HEK293 (cell line): ENCODE measurements at regions not wholly inside any gene's neighbourhood (a gene's known extent, or its start where the extent isn't known, plus 50 kb on each side); places are given as distances from the start of the nearest gene placed in this dataset.

Source experiments
- CTCF ChIA-PET: fragments of 350-600 bp; formaldehyde crosslinking; extraction: SDS; loops from one replicate; lab custom pipeline; 2021; ENCODE audit warnings: antibody characterized with exemption; lab: Yijun Ruan, JAX
- POLR2A ChIA-PET: fragments of 300-600 bp; formaldehyde crosslinking; extraction: SDS; loops from one replicate; lab custom pipeline; 2020; ENCODE audit warnings: antibody characterized with exemption, inconsistent platforms; lab: Yijun Ruan, JAX
- H3K27ac ChIP-seq: fragments of 200-500 bp; sonication (Bioruptor generic); 2 replicates; pipeline ENCODE4 v1.5.1; 2014; ENCODE audit warnings: low read depth, low read length, control low read depth, inconsistent platforms; ENCODE audit errors: extremely low read depth
- H3K36me3 ChIP-seq, 2 experiments: fragments of 200-500 bp in 1 of 2; sonication (Bioruptor generic) in 1 of 2; 1 replicate in 1 of 2; 2 replicates in 1 of 2; pipeline ENCODE4 v1.5.1; 2014 to 2017; ENCODE audit warnings: inconsistent platforms in 2 of 2, low read length in 2 of 2; ENCODE audit not compliant: control insufficient read depth in 2 of 2, insufficient read depth in 1 of 2
- H3K4me1 ChIP-seq: fragments of 200-500 bp; sonication (Bioruptor generic); 2 replicates; pipeline ENCODE4 v1.5.1; 2014; ENCODE audit warnings: mild to moderate bottlenecking, low read length, inconsistent platforms; ENCODE audit not compliant: control insufficient read depth, insufficient read depth
- H3K4me3 ChIP-seq: 2 replicates; pipeline ENCODE4 v1.5.1; 2011; ENCODE audit warnings: low read depth, mild to moderate bottlenecking, control low read depth, low read length, moderate library complexity
- H3K9me3 ChIP-seq: fragments of 200-500 bp; sonication (Bioruptor generic); 2 replicates; pipeline ENCODE4 v1.5.1; 2014; ENCODE audit warnings: low read depth, low read length, inconsistent platforms; ENCODE audit not compliant: control insufficient read depth, insufficient read depth
- EGR2 ChIP-seq: fragments of 450-650 bp; formaldehyde crosslinking; IDR thresholded peaks from 2 replicates; pipeline ENCODE4 v1.5.1; 2016; ENCODE audit warnings: low read depth, missing biosample characterization, missing genetic modification characterization
- MEIS1 ChIP-seq: sonication (generic); formaldehyde crosslinking; IDR thresholded peaks from 2 replicates; pipeline ENCODE4 v1.8.1; 2022; ENCODE audit warnings: missing genetic modification reagents, mild to moderate bottlenecking, borderline replicate concordance
- MYNN ChIP-seq: fragments of 450-650 bp; formaldehyde crosslinking; IDR thresholded peaks from 2 replicates; pipeline ENCODE4 v1.5.1; 2016; ENCODE audit warnings: missing biosample characterization, missing genetic modification characterization, borderline replicate concordance
- SALL2 ChIP-seq: fragments of 450-650 bp; formaldehyde crosslinking; IDR thresholded peaks from 2 replicates; pipeline ENCODE4 v1.5.0; 2017; ENCODE audit warnings: missing biosample characterization, mild to moderate bottlenecking, missing genetic modification characterization, borderline replicate concordance
- ZBTB1 ChIP-seq: fragments of 450-650 bp; formaldehyde crosslinking; IDR thresholded peaks from 2 replicates; pipeline ENCODE4 v1.5.1; 2016; ENCODE audit warnings: missing biosample characterization, missing genetic modification characterization
- ZNF112 ChIP-seq: fragments of 450-650 bp; formaldehyde crosslinking; IDR thresholded peaks from 2 replicates; pipeline ENCODE4 v1.5.0; 2017; ENCODE audit warnings: missing biosample characterization, missing genetic modification characterization
- ZNF184 ChIP-seq: fragments of 450-650 bp; IDR thresholded peaks from 2 replicates; pipeline ENCODE4 v1.5.1; 2018; ENCODE audit warnings: missing biosample characterization, mild to moderate bottlenecking, missing genetic modification characterization
- ZNF239 ChIP-seq: fragments of 450-650 bp; formaldehyde crosslinking; IDR thresholded peaks from 2 replicates; pipeline ENCODE4 v1.5.1; 2016; ENCODE audit warnings: missing biosample characterization, missing genetic modification characterization
- ZNF366 ChIP-seq: fragments of 450-650 bp; formaldehyde crosslinking; conservative IDR thresholded peaks from 2 replicates; pipeline ENCODE4 v1.5.1; 2016; ENCODE audit warnings: missing biosample characterization, missing genetic modification characterization
- ZNF548 ChIP-seq: fragments of 450-650 bp; formaldehyde crosslinking; IDR thresholded peaks from 2 replicates; pipeline ENCODE4 v1.5.1; 2016; ENCODE audit warnings: missing biosample characterization, missing genetic modification characterization
- ZNF549 ChIP-seq: fragments of 450-650 bp; IDR thresholded peaks from 2 replicates; pipeline ENCODE4 v1.5.1; 2018; ENCODE audit warnings: missing biosample characterization, missing genetic modification characterization, mild to moderate bottlenecking, inconsistent platforms, moderate library complexity
- ZNF585B ChIP-seq: fragments of 450-650 bp; formaldehyde crosslinking; IDR thresholded peaks from 2 replicates; pipeline ENCODE4 v1.5.1; 2016; ENCODE audit warnings: missing biosample characterization, missing genetic modification characterization
- ZNF660 ChIP-seq: fragments of 450-650 bp; IDR thresholded peaks from 2 replicates; pipeline ENCODE4 v1.5.1; 2018; ENCODE audit warnings: missing biosample characterization, mild to moderate bottlenecking, missing genetic modification characterization
- ZSCAN23 ChIP-seq: fragments of 450-650 bp; formaldehyde crosslinking; IDR thresholded peaks from 2 replicates; pipeline ENCODE4 v1.5.1; 2016; ENCODE audit warnings: missing biosample characterization, missing genetic modification characterization
- TF ChIP-seq, protein P1 (sequence below): fragments of 450-650 bp; formaldehyde crosslinking; IDR thresholded peaks from 2 replicates; pipeline ENCODE4 v1.5.1; 2016; ENCODE audit warnings: missing biosample characterization, missing genetic modification characterization
- TF ChIP-seq, protein P2 (sequence below): fragments of 450-650 bp; formaldehyde crosslinking; IDR thresholded peaks from 2 replicates; pipeline ENCODE4 v1.5.1; 2017; ENCODE audit warnings: missing biosample characterization, mild to moderate bottlenecking, missing genetic modification characterization, moderate library complexity
- TF ChIP-seq, protein P3 (sequence below): sonication (generic); formaldehyde crosslinking; IDR thresholded peaks from 2 replicates; pipeline ENCODE4 v1.8.1; 2022; ENCODE audit warnings: mild to moderate bottlenecking, moderate library complexity, missing genetic modification reagents
- TF ChIP-seq, protein P4 (sequence below): fragments of 450-650 bp; formaldehyde crosslinking; IDR thresholded peaks from 2 replicates; pipeline ENCODE4 v1.5.1; 2016; ENCODE audit warnings: missing biosample characterization, missing genetic modification characterization, borderline replicate concordance
- TF ChIP-seq, protein P5 (sequence below): fragments of 450-650 bp; formaldehyde crosslinking; IDR thresholded peaks from 2 replicates; pipeline ENCODE4 v1.5.1; 2016; ENCODE audit warnings: missing biosample characterization, missing genetic modification characterization
- TF ChIP-seq, protein P6 (sequence below): fragments of 450-650 bp; formaldehyde crosslinking; IDR thresholded peaks from 2 replicates; pipeline ENCODE4 v1.5.1; 2016; ENCODE audit warnings: missing biosample characterization, missing genetic modification characterization, borderline replicate concordance
- TF ChIP-seq, protein P7 (sequence below): fragments of 450-650 bp; formaldehyde crosslinking; IDR thresholded peaks from 2 replicates; pipeline ENCODE4 v1.5.1; 2016; ENCODE audit warnings: missing biosample characterization, missing genetic modification characterization

DNA sequence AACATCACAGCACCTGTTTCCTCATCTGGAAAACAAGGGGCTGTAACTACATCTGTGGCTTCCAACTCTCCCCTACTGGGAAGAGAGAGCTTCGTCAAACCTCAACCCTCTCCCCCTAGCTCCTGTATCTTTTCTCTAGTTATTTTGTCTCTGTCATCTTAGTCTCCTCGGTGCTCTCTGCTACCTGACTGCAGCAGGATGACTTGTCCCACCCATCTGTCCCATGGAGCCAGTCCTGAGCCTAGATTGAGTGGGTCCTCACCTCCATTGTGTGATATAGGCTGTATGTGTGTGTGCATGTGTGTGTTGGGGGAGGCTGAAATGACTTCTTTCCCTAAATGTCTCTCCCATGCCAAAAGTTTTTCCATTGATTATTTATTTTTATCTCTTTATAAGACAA lies 177.3 kb downstream of the EMP1 start:
- Histone ChIP-seq H3K9me3 (no peaks in the 10 kb centered on the region), H3K36me3 (no peaks in the 10 kb centered on the region), H3K4me1 (no peaks in the 10 kb centered on the region), H3K4me3 (no peak overlapping the region), H3K27ac (no peak overlapping the region)
- ChIA-PET CTCF (interaction anchor here (6.3 kb wide), 1 partner anchor 12 kb away, joined by 43 read pairs; no protein-coding TSS in a partner anchor), POLR2A (no interaction called here)
- TF ChIP-seq, protein P1, sequence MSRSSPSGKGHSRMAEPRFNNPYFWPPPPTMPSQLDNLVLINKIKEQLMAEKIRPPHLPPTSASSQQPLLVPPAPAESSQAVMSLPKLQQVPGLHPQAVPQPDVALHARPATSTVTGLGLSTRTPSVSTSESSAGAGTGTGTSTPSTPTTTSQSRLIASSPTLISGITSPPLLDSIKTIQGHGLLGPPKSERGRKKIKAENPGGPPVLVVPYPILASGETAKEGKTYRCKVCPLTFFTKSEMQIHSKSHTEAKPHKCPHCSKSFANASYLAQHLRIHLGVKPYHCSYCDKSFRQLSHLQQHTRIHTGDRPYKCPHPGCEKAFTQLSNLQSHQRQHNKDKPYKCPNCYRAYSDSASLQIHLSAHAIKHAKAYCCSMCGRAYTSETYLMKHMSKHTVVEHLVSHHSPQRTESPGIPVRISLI, result no peak
- TF ChIP-seq MEIS1 (CRISPR knock-in tag) (no peak), ZNF585B (tag by site-specific recombination) (no peak), EGR2 (tag by site-specific recombination) (no peak), ZNF366 (tag by site-specific recombination) (no peak)

DNA sequence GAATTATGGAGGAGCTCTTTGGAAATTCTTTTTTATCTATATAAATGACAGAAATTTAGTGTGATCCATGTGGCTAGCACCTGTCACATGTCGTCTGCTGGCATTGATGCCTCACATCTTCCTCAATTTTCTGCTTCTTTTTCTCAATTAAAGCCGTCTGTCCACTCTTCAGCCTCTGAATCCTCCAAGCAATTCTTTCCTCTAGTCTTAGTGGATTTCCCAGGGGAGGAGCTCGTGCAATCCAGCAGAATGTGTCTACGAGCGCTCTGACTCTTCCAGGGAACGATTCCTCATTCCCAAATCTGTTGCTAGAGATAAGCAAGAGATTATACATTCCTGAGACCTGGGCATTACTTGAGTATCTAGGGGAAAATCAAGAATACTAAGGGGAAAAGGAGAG lies 176.6 kb downstream of the EMP1 start:
- H3K27ac ChIP-seq, result no peak overlapping the region
- ChIA-PET POLR2A (no interaction called here), CTCF (interaction anchor here (6.3 kb wide), 1 partner anchor 11 kb away, joined by 43 read pairs; no protein-coding TSS in a partner anchor)
- H3K4me3 ChIP-seq, result no peak overlapping the region
- H3K36me3 ChIP-seq, result no peaks in the 10 kb centered on the region
- H3K9me3 ChIP-seq, result no peaks in the 10 kb centered on the region
- H3K4me1 ChIP-seq, result no peaks in the 10 kb centered on the region
- TF ChIP-seq ZNF239, result no peak
- TF ChIP-seq, protein P2, sequence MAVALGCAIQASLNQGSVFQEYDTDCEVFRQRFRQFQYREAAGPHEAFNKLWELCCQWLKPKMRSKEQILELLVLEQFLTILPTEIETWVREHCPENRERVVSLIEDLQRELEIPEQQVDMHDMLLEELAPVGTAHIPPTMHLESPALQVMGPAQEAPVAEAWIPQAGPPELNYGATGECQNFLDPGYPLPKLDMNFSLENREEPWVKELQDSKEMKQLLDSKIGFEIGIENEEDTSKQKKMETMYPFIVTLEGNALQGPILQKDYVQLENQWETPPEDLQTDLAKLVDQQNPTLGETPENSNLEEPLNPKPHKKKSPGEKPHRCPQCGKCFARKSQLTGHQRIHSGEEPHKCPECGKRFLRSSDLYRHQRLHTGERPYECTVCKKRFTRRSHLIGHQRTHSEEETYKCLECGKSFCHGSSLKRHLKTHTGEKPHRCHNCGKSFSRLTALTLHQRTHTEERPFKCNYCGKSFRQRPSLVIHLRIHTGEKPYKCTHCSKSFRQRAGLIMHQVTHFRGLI, result no peak
- TF ChIP-seq ZNF549 (tag by site-specific recombination), result no peak
- no peak for TF ChIP-seq ZSCAN23
- no peak for TF ChIP-seq SALL2
- TF ChIP-seq, protein P3, sequence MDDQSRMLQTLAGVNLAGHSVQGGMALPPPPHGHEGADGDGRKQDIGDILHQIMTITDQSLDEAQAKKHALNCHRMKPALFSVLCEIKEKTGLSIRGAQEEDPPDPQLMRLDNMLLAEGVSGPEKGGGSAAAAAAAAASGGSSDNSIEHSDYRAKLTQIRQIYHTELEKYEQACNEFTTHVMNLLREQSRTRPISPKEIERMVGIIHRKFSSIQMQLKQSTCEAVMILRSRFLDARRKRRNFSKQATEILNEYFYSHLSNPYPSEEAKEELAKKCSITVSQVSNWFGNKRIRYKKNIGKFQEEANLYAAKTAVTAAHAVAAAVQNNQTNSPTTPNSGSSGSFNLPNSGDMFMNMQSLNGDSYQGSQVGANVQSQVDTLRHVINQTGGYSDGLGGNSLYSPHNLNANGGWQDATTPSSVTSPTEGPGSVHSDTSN (CRISPR knock-in tag), result no peak
- TF ChIP-seq, protein P4, sequence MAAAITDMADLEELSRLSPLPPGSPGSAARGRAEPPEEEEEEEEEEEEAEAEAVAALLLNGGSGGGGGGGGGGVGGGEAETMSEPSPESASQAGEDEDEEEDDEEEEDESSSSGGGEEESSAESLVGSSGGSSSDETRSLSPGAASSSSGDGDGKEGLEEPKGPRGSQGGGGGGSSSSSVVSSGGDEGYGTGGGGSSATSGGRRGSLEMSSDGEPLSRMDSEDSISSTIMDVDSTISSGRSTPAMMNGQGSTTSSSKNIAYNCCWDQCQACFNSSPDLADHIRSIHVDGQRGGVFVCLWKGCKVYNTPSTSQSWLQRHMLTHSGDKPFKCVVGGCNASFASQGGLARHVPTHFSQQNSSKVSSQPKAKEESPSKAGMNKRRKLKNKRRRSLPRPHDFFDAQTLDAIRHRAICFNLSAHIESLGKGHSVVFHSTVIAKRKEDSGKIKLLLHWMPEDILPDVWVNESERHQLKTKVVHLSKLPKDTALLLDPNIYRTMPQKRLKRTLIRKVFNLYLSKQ (tag by site-specific recombination), result no peak
- TF ChIP-seq ZNF548, result no peak
- TF ChIP-seq, protein P5, sequence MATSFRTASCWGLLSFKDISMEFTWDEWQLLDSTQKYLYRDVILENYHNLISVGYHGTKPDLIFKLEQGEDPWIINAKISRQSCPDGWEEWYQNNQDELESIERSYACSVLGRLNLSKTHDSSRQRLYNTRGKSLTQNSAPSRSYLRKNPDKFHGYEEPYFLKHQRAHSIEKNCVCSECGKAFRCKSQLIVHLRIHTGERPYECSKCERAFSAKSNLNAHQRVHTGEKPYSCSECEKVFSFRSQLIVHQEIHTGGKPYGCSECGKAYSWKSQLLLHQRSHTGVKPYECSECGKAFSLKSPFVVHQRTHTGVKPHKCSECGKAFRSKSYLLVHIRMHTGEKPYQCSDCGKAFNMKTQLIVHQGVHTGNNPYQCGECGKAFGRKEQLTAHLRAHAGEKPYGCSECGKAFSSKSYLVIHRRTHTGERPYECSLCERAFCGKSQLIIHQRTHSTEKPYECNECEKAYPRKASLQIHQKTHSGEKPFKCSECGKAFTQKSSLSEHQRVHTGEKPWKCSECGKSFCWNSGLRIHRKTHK (tag by site-specific recombination), result no peak
- TF ChIP-seq ZNF660 (tag by site-specific recombination), result no peak
- TF ChIP-seq, protein P6, sequence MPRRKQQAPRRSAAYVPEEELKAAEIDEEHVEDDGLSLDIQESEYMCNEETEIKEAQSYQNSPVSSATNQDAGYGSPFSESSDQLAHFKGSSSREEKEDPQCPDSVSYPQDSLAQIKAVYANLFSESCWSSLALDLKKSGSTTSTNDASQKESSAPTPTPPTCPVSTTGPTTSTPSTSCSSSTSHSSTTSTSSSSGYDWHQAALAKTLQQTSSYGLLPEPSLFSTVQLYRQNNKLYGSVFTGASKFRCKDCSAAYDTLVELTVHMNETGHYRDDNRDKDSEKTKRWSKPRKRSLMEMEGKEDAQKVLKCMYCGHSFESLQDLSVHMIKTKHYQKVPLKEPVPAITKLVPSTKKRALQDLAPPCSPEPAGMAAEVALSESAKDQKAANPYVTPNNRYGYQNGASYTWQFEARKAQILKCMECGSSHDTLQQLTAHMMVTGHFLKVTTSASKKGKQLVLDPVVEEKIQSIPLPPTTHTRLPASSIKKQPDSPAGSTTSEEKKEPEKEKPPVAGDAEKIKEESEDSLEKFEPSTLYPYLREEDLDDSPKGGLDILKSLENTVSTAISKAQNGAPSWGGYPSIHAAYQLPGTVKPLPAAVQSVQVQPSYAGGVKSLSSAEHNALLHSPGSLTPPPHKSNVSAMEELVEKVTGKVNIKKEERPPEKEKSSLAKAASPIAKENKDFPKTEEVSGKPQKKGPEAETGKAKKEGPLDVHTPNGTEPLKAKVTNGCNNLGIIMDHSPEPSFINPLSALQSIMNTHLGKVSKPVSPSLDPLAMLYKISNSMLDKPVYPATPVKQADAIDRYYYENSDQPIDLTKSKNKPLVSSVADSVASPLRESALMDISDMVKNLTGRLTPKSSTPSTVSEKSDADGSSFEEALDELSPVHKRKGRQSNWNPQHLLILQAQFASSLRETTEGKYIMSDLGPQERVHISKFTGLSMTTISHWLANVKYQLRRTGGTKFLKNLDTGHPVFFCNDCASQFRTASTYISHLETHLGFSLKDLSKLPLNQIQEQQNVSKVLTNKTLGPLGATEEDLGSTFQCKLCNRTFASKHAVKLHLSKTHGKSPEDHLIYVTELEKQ, result no peak
- TF ChIP-seq ZBTB1, result no peak
- no peak for TF ChIP-seq MYNN
- no peak for TF ChIP-seq ZNF112 (tag by site-specific recombination)
- TF ChIP-seq, protein P7, sequence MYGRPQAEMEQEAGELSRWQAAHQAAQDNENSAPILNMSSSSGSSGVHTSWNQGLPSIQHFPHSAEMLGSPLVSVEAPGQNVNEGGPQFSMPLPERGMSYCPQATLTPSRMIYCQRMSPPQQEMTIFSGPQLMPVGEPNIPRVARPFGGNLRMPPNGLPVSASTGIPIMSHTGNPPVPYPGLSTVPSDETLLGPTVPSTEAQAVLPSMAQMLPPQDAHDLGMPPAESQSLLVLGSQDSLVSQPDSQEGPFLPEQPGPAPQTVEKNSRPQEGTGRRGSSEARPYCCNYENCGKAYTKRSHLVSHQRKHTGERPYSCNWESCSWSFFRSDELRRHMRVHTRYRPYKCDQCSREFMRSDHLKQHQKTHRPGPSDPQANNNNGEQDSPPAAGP (tag by site-specific recombination), result no peak
- TF ChIP-seq ZNF184 (tag by site-specific recombination), result no peak
